ENCODE measurements at regions not wholly inside any gene's neighbourhood (a gene's known extent, or its start where the extent isn't known, plus 50 kb on each side); places are given as distances from the start of the nearest gene placed in this dataset.

DNA sequence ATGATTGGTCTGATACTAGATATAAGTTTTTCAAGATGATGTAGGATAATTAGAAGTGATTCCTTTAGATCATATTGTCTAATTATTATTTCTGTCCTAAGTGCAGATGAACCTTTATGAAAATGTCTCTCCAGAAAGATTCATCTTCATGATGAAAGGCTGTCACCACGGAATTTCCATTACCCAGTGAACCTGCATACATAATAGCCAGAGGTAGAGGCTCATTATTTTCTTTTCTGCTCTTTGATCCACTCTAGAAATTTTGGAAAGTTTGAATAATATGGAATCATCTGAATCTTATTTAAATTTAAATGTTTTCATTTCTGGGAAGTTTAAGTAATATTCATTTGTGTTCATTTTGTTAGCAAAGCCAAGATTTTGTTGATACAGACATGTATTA lies 137.1 kb upstream of the ATP2B1 start:
- intact Hi-C loops (cut with micrococcal nuclease): no loop called here
- H3K27me3 ChIP-seq (ENCODE audit: low read depth): peaks cover 90% of the 10 kb centered on the region

GRCh38 chr12:89845366-89845765 lies 136.7 kb upstream of the ATP2B1 start:
- Histone ChIP-seq H3K4me1 (peaks cover 11% of the 10 kb centered on the region), H3K27me3 (ENCODE audit: low read depth) (peaks cover 90% of the 10 kb centered on the region), H3K4me3 (no peak overlapping the region), H3K27ac (replicated peaks) (no peak overlapping the region), H3K36me3 (no peaks in the 10 kb centered on the region), H3K9me3 (replicated peaks) (no peaks in the 10 kb centered on the region)
- no peak for DNase-seq
- intact Hi-C loops (cut with micrococcal nuclease): no loop called here
- TF ChIP-seq CTCF (IDR thresholded peaks at IDR 0.05; ENCODE audit: borderline replicate concordance): no peak

More for the DNA sequence above, 137.1 kb upstream of the ATP2B1 start:
- H3K4me1 ChIP-seq: peaks cover 11% of the 10 kb centered on the region
- TF ChIP-seq CTCF (IDR thresholded peaks at IDR 0.05; ENCODE audit: borderline replicate concordance): no peak
- no peaks in the 10 kb centered on the region for H3K9me3 ChIP-seq (replicated peaks)
- H3K4me3 ChIP-seq: no peak overlapping the region
- no peak for DNase-seq
- H3K27ac ChIP-seq (replicated peaks): no peak overlapping the region
- no peaks in the 10 kb centered on the region for H3K36me3 ChIP-seq

GRCh38 chr12:89844539-89844938 lies 135.9 kb upstream of the ATP2B1 start:
- intact Hi-C loops (cut with micrococcal nuclease): no loop called here
- no peak for DNase-seq
- H3K36me3 ChIP-seq: no peaks in the 10 kb centered on the region
- H3K4me1 ChIP-seq: peaks cover 11% of the 10 kb centered on the region
- H3K4me3 ChIP-seq: no peak overlapping the region
- H3K27me3 ChIP-seq (ENCODE audit: low read depth): peaks cover 87% of the 10 kb centered on the region
- H3K9me3 ChIP-seq (replicated peaks): no peaks in the 10 kb centered on the region
- no peak overlapping the region for H3K27ac ChIP-seq (replicated peaks)
- no peak for TF ChIP-seq CTCF (IDR thresholded peaks at IDR 0.05; ENCODE audit: borderline replicate concordance)

GRCh38 chr12:89840162-89840922 lies 131.7 kb upstream of the ATP2B1 start:
- no peak for TF ChIP-seq CTCF (IDR thresholded peaks at IDR 0.05; ENCODE audit: borderline replicate concordance)
- Histone ChIP-seq H3K27me3 (ENCODE audit: low read depth) (peaks cover 85% of the 10 kb centered on the region), H3K4me3 (no peak overlapping the region), H3K36me3 (no peaks in the 10 kb centered on the region), H3K4me1 (no peaks in the 10 kb centered on the region), H3K9me3 (replicated peaks) (no peaks in the 10 kb centered on the region), H3K27ac (replicated peaks) (no peak overlapping the region)
- intact Hi-C loops (cut with micrococcal nuclease): no loop called here
- no peak for DNase-seq

DNA sequence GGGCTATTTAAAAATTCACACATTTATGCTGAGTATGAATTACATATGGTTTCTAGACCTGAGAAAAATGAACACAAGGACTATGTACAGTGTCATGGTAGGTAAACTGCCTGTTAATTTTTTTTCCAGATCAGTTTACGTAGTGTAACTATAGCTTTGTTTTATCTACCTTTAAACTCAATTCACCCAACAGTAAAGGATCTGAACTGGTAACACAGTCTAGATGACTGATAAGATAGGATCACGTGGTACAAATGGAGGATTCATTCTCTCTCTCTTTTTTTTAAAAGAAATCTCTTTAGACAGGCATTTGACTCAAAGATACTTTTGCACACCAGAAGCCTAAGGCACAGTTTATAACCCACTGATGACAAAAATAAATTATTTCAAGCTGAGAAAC lies 130.8 kb upstream of the ATP2B1 start:
- Histone ChIP-seq H3K27ac (replicated peaks) (no peak overlapping the region), H3K4me3 (no peak overlapping the region), H3K36me3 (no peaks in the 10 kb centered on the region), H3K9me3 (replicated peaks) (no peaks in the 10 kb centered on the region), H3K4me1 (no peaks in the 10 kb centered on the region), H3K27me3 (ENCODE audit: low read depth) (peaks cover 85% of the 10 kb centered on the region)
- intact Hi-C loops (cut with micrococcal nuclease): no loop called here
- TF ChIP-seq CTCF (IDR thresholded peaks at IDR 0.05; ENCODE audit: borderline replicate concordance): no peak
- no peak for DNase-seq

Measured in left ventricle myocardium inferior (tissue), 1 donor.